Stimulated activated naive B cell treated with anti-CD40 and anti-IgM and Interleukin-4, amounts not matched to agents 10 μg/mL and 1 μg/mL and 100 μg/mL, for 72 hours (primary cell): ENCODE measurements at regions not wholly inside any gene's neighbourhood (a gene's known extent, or its start where the extent isn't known, plus 50 kb on each side); places are given as distances from the start of the nearest gene placed in this dataset.

ENCODE experiments used
- ATAC-seq, 2 donors: fragments of 150-1000 bp; cut with Tn5 transposase; replicated peaks; 2 replicates each; pipeline ENCODE4 v1.10.0; 2021; ENCODE audit warnings: moderate library complexity in 1 of 2
- DNase-seq: peaks from one replicate; pipeline ENCODE4 v3.0.0; 2021
- H3K27ac Mint-ChIP-seq: one replicate; pipeline ENCODE4 v1.8.0; 2022; ENCODE audit warnings: mild to moderate bottlenecking, mixed read lengths
- H3K27me3 Mint-ChIP-seq, 2 donors: one replicate each; pipeline ENCODE4 v1.8.0; 2022; ENCODE audit warnings: mixed read lengths in 2 of 2
- H3K36me3 Mint-ChIP-seq, 2 donors: one replicate each; pipeline ENCODE4 v1.8.0; 2022; ENCODE audit warnings: mixed read lengths in 2 of 2, mild to moderate bottlenecking in 1 of 2
- H3K4me1 Mint-ChIP-seq, 2 donors: one replicate each; pipeline ENCODE4 v1.8.0; 2022; ENCODE audit warnings: mixed read lengths in 2 of 2, mild to moderate bottlenecking in 1 of 2
- H3K4me3 Mint-ChIP-seq, 2 donors: one replicate each; pipeline ENCODE4 v1.8.0; 2022; ENCODE audit warnings: mild to moderate bottlenecking in 2 of 2, mixed read lengths in 2 of 2, moderate library complexity in 1 of 2
- H3K9me3 Mint-ChIP-seq, 2 donors: one replicate each; pipeline ENCODE4 v1.8.0; 2022; ENCODE audit warnings: mixed read lengths in 2 of 2, mild to moderate bottlenecking in 1 of 2

DNA sequence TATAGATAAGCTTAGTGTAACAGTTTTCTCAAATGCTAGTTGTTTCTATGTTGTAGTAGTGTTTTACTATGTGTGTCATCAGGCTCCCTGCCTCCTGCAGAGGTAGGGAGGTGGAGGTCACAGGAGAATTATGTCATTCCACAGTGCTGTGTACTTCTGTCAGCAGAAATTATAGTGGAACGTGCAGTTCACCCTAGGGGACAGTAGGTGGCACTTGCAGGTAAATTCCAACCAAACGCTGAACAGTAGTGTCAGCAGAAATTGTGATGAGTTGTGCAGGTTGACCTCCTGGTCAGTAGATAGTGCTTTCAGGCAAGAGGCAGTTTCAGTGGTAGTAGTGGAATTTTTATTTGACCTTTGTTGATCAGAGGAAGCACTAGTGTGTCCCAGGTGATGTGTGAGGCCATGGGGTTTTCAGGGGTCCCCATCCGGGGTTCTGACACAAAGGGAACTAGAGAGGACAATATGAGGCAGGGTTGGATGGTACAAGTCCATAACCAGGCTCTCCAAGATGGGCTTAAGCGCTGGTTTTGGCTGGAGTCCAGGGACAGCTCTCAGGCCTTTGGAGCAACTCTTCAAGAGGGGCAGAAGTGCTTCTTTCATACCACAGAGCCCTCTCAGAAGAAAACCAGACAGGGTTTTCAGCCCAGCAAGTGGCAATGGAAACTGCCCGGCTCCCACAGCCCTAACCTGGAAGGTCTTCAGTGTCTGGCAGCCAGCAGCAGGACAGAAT, 402.9 kb downstream of the CYLC2 start:
- Mint-ChIP-seq H3K4me1 (no peaks in the 10 kb centered on the region), H3K27ac (no peak overlapping the region), H3K27me3 (no peaks in the 10 kb centered on the region), H3K4me3 (no peak overlapping the region), H3K9me3 (no peaks in the 10 kb centered on the region), H3K36me3 (no peaks in the 10 kb centered on the region)
- DNase-seq (peak; percentile 14), ATAC-seq (peak; percentile 84 to 91)

DNA sequence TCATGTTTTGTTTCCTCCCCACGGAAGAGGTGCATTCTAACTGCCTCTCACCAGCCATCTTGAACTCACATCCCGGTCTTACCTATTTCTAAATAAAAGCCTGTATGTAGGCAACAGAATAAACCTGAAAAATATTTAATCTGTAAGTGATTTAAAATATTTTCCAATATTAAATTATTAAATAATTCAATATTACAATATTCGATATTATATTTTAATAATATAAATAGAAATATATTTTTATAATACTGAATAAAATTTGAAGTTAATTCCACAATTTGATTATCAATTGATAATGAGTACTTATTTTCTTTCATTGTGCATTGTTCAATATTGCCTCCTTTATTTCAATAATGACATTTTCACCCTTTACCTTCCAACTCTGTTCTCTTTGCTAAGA, 404.4 kb downstream of the CYLC2 start:
- Mint-ChIP-seq H3K4me3 (no peak overlapping the region), H3K27ac (no peak overlapping the region), H3K36me3 (no peaks in the 10 kb centered on the region), H3K27me3 (no peaks in the 10 kb centered on the region), H3K4me1 (no peaks in the 10 kb centered on the region), H3K9me3 (no peaks in the 10 kb centered on the region)
- DNase-seq (no peak), ATAC-seq (no peak)

DNA sequence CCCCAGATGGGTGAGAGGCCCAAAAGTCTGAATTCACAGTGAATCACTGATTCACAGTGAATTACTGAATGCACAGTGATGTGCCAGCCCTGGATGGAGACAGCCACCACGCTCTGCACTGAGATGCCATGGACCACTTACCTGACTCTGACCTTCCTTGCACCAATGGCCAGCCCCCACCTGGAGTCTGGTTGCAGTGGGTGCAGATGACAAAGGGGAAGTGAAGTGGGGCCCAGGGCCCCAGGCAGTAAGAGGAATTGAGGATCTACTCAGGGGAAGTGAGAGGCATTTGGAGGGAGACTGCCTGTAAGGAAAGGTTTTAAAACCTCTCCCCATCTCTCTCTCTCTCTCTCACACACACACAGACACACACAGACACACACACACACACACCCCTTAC, 412.1 kb downstream of the CYLC2 start:
- Mint-ChIP-seq H3K27ac (no peak overlapping the region), H3K27me3 (no peaks in the 10 kb centered on the region), H3K9me3 (no peaks in the 10 kb centered on the region), H3K4me1 (no peaks in the 10 kb centered on the region), H3K4me3 (no peak overlapping the region), H3K36me3 (no peaks in the 10 kb centered on the region)
- DNase-seq (no peak), ATAC-seq (peak in 1 of 2 donors; percentile 42)

DNA sequence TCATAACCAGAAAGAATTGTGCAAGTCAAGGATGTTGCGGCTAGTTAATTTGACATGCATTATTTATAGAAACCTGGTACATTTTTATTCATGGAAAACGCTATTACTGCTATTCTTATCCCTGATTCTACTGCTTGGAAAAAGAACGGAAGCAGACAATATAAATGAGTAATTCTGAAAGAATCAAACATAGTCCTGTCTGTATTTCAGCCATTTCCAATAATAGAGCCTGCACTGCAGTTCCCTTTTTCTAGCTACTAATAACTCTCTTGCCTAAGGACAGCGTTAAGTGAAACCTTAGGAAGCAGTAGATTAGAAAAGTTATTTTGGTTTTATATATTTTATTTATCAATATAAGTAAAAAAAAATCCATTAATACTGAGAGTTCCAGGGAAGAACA, 414.9 kb downstream of the CYLC2 start:
- Mint-ChIP-seq H3K27me3 (no peaks in the 10 kb centered on the region), H3K27ac (no peak overlapping the region), H3K36me3 (no peaks in the 10 kb centered on the region), H3K4me1 (no peaks in the 10 kb centered on the region), H3K4me3 (no peak overlapping the region), H3K9me3 (peaks cover 0 to 1% of the 10 kb centered on the region in 2 donors)
- DNase-seq (no peak), ATAC-seq (no peak)

DNA sequence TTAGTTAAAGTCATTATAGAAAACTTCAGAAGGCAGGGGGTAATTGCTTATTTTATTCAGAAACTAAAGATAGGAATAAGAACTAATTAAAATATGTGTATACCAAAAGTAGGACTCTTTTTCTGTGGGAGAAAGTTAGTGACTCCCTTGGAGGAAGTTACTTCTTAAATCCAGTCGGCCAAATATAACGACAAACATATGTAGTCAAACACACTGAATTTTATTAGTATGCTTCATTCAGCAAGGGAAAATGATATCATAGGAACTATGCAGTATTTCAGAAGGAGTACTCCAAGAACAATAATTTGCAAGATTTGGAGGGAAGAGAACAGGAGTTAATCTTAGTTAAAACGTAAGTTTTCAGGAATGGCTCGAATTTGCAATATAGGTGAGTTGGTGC, 432.6 kb downstream of the CYLC2 start:
- Mint-ChIP-seq H3K4me3 (no peak overlapping the region), H3K27me3 (no peaks in the 10 kb centered on the region), H3K27ac (no peak overlapping the region), H3K4me1 (no peaks in the 10 kb centered on the region), H3K9me3 (peaks cover 0 to 3% of the 10 kb centered on the region in 2 donors), H3K36me3 (no peaks in the 10 kb centered on the region)
- no peak for ATAC-seq
- no peak for DNase-seq

DNA sequence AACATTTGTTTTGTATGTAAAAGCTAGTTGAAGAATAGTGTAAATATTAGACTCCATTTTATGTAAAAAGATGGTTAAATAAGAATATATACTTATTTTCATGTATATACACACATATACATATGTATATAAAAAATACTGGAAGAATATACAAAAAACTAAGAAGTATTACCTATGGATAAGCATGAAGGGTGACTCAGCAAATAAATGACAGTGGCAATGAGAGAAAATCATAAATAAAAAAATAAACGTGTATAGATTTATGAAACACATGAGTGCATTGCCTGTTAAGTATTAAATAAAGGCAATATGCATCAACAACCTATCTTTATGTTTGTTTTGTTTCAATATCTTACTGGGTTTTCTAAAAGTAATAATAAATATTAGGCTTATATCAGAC, 435.3 kb downstream of the CYLC2 start:
- peaks cover 0 to 4% of the 10 kb centered on the region in 2 donors for H3K9me3 Mint-ChIP-seq
- ATAC-seq (no peak), DNase-seq (no peak)
- no peak overlapping the region for H3K27ac Mint-ChIP-seq
- H3K4me1 Mint-ChIP-seq = no peaks in the 10 kb centered on the region
- no peaks in the 10 kb centered on the region for H3K27me3 Mint-ChIP-seq
- no peak overlapping the region for H3K4me3 Mint-ChIP-seq
- H3K36me3 Mint-ChIP-seq = no peaks in the 10 kb centered on the region

DNA sequence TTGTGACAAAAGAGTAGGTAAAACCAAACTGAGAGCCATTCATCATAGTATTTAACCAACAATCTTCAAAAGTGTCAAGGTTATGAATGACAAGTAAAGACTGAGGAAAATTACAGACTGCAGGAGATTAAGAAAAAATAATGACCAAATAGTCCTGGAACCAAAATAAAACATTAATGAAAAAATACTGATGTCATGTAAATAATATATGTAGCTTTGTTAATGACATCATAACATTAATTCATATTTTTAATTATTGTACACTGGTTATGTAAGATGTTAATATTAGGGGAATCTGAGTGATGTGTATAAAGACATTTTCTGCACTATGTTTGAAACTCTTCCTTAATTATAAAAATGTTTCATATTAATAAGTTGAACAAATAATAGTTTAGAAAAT, 436.7 kb downstream of the CYLC2 start:
- H3K27me3 Mint-ChIP-seq = no peaks in the 10 kb centered on the region
- H3K9me3 Mint-ChIP-seq = peaks cover 0 to 9% of the 10 kb centered on the region in 2 donors
- no peak overlapping the region for H3K27ac Mint-ChIP-seq
- no peak for ATAC-seq
- H3K4me3 Mint-ChIP-seq = no peak overlapping the region
- no peak for DNase-seq
- H3K4me1 Mint-ChIP-seq = no peaks in the 10 kb centered on the region
- no peaks in the 10 kb centered on the region for H3K36me3 Mint-ChIP-seq

DNA sequence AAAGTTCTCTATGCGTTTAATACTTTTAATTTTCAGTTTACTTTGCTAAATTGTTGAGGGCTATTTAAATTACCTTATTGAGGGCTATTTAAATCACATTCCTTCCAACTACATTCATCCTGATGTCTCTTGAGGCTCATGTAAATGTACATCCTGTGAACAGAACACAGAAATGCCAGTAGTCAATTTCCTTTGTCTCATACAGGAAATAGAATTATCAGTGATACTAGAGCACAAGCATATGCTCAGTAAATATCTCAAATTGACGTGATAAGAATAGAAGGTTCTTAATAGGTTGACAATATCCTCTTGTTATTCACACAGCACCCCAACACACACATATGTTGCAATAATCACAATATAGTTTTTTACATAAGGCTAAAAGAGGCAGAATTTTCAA, 449.0 kb downstream of the CYLC2 start:
- Mint-ChIP-seq H3K27ac (no peak overlapping the region), H3K27me3 (no peaks in the 10 kb centered on the region), H3K4me3 (no peak overlapping the region), H3K36me3 (no peaks in the 10 kb centered on the region), H3K9me3 (no peaks in the 10 kb centered on the region), H3K4me1 (no peaks in the 10 kb centered on the region)
- ATAC-seq = no peak
- DNase-seq = no peak

DNA sequence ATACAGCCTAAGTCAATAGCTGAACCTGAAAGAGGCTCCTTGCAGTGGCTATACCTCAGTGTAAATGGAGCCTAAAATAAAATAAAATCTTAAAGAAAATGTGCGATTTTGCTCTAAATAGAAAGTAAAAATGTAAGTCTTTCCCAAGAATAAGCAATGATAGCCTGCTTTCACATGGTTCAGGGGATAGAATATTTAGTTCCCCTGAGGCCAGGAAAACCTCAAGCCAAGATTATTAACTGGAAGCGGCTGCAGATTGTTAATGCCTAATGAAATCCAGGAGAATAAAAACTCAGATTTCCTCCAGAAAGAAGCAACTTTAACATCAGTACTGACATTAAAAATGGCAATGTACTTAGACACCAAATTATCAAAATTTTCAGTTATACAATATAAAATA, 463.7 kb downstream of the CYLC2 start:
- H3K36me3 Mint-ChIP-seq = no peaks in the 10 kb centered on the region
- ATAC-seq (no peak), DNase-seq (no peak)
- H3K4me3 Mint-ChIP-seq = no peak overlapping the region
- H3K4me1 Mint-ChIP-seq = no peaks in the 10 kb centered on the region
- H3K27me3 Mint-ChIP-seq = no peaks in the 10 kb centered on the region
- H3K9me3 Mint-ChIP-seq = peaks cover 4 to 7% of the 10 kb centered on the region in 2 donors
- H3K27ac Mint-ChIP-seq = no peak overlapping the region

DNA sequence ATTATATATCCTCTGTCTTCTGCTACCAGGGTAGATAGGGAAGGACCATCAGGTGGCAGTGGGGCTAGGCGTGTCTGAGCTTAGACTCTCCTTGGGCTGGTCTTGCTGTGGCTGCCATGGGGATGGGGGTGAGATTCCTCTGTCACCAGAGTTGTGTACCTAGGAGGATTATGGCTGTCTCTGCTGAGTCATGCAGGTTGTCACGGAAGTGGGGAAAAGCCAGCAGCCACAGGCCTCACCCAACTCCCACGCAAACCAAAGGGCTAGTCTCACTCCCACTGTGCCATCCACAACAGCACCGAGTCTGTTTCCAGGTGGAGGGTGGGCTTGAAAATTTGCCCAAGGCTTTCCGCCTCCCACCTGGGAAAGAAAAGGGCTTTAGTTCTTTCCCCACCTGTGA, 476.1 kb downstream of the CYLC2 start:
- Mint-ChIP-seq H3K4me1 (no peaks in the 10 kb centered on the region), H3K27ac (no peak overlapping the region), H3K27me3 (no peaks in the 10 kb centered on the region), H3K36me3 (no peaks in the 10 kb centered on the region), H3K4me3 (no peak overlapping the region), H3K9me3 (peaks cover 0 to 3% of the 10 kb centered on the region in 2 donors)
- DNase-seq (no peak), ATAC-seq (no peak)

DNA sequence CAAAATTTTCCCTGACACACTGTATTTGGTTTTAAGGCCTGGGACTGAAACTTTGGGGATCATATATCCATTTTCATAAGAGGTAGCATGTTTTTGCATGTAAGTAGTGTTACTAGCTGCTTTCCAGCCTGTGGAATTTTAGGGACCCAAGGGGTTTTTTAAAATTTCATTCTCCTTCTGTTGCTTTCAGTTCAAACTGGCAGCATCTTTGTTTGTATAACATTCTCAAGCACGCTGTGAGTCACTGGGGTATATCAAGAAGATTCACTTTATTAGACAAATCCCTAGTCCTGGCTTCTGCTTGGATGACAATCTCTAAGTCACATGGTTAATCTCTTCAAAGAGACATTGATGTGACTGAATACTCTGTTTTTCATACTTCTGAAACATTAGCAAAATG, 479.0 kb downstream of the CYLC2 start:
- Mint-ChIP-seq H3K4me1 (no peaks in the 10 kb centered on the region), H3K9me3 (peaks cover 0 to 3% of the 10 kb centered on the region in 2 donors), H3K27me3 (no peaks in the 10 kb centered on the region), H3K36me3 (no peaks in the 10 kb centered on the region), H3K4me3 (no peak overlapping the region), H3K27ac (no peak overlapping the region)
- ATAC-seq = no peak
- no peak for DNase-seq

DNA sequence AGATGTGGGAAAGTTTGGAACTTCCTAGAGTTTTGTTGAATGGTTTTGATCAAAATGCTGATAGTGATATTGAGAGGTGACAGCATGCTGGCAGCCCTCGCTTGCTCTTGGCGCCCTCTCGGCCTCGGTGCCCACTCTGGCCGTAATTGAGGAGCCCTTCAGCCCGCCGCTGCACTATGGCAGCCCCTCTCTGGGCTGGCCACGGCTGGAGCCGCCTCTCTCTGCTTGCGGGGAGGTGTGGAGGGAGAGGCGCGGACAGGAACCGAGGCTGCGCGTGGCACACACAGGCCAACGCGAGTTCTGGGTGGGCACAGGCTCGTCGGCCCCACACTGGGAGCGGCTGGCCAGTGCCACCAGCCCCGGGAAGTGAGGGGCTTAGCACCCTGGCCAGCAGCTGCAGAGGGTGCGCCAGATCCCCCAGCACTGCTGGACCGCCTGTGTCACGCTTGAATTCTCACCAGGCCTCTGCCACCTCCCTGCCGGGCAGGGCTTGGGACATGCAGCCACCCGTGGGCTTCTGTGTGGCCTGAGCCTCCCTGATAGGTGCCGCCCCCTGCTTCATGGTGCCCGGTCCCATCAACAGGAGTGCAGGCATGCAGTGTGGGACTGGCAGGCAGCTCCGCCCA, 488.5 kb downstream of the CYLC2 start:
- DNase-seq (no peak), ATAC-seq (no peak)
- Mint-ChIP-seq H3K9me3 (peaks cover 4 to 6% of the 10 kb centered on the region in 2 donors), H3K4me3 (no peak overlapping the region), H3K27ac (no peak overlapping the region), H3K36me3 (no peaks in the 10 kb centered on the region), H3K4me1 (no peaks in the 10 kb centered on the region), H3K27me3 (no peaks in the 10 kb centered on the region)

DNA sequence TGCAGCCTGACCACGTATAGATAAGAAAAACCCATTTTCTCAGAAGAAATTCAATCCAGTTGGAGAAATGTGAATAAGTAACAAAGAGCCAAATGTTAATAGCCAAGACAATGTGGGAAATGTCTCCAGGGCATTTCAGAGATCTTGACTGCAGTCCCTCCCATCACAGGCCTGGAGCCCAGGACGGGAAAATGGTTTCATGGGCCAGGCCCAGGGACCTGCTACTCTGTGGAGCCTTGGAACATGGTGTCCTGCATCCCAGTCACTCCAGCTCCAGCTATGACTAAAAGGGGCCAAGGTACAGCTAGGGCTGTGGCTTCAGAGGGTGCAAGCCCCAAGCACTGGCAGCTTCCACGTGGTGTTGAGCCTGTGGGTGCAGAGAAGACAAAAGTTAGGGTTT, 490.0 kb downstream of the CYLC2 start:
- Mint-ChIP-seq H3K36me3 (no peaks in the 10 kb centered on the region), H3K4me1 (no peaks in the 10 kb centered on the region), H3K27ac (no peak overlapping the region), H3K9me3 (peaks cover 4 to 6% of the 10 kb centered on the region in 2 donors), H3K27me3 (no peaks in the 10 kb centered on the region), H3K4me3 (no peak overlapping the region)
- DNase-seq = no peak
- no peak for ATAC-seq

DNA sequence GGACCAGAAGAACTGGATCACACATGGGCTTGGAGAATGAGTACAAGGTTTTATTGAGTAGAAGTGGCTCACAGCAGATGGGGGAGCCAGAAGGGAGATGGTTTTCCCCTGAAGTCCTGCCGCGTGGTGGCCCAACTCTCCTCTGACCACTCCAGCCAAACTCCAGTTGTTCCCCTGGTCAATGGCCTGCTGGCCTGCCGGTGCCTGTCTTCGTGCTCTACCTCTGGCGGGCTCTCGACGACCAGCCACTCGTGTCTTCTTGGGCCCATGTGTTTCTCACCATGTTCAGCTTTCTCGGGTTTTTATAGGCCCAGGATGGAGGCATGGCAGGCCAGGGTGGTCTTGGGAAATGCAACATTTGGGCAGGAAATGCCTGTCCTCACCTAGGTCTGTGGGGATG, 519.6 kb downstream of the CYLC2 start:
- Mint-ChIP-seq H3K27ac (no peak overlapping the region), H3K4me1 (no peaks in the 10 kb centered on the region), H3K9me3 (peaks cover 5 to 6% of the 10 kb centered on the region in 2 donors), H3K27me3 (no peaks in the 10 kb centered on the region), H3K36me3 (no peaks in the 10 kb centered on the region), H3K4me3 (no peak overlapping the region)
- DNase-seq = no peak
- ATAC-seq = no peak

DNA sequence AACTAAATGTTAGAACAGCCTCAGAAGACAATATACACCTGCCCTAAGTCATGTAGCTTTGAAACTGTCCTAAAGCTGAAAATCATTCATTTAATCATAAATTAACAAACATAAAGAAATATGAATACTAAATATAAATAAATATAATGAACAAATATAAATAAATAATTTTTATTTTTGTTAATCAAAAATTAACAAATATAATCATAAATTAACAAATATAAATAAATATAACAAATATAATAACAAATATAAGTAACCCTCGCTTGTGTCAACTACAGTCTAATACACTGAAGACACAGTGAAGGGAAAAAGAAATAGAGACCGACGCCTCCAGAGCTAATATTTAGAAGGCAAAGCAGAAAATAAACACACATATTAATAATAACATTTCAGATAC, 527.3 kb downstream of the CYLC2 start:
- Mint-ChIP-seq H3K27me3 (no peaks in the 10 kb centered on the region), H3K36me3 (no peaks in the 10 kb centered on the region), H3K4me3 (no peak overlapping the region), H3K4me1 (no peaks in the 10 kb centered on the region), H3K27ac (no peak overlapping the region), H3K9me3 (peaks cover 0 to 1% of the 10 kb centered on the region in 2 donors)
- no peak for ATAC-seq
- DNase-seq = no peak
